HEK293 (cell line): ENCODE measurements at regions not wholly inside any gene's neighbourhood (a gene's known extent, or its start where the extent isn't known, plus 50 kb on each side); places are given as distances from the start of the nearest gene placed in this dataset.

Experiments
- CTCF ChIA-PET: fragments of 350-600 bp; formaldehyde crosslinking; extraction: SDS; loops from one replicate; lab custom pipeline; 2021; ENCODE audit warnings: antibody characterized with exemption; lab: Yijun Ruan, JAX
- POLR2A ChIA-PET: fragments of 300-600 bp; formaldehyde crosslinking; extraction: SDS; loops from one replicate; lab custom pipeline; 2020; ENCODE audit warnings: antibody characterized with exemption, inconsistent platforms; lab: Yijun Ruan, JAX
- H3K27ac ChIP-seq: fragments of 200-500 bp; sonication (Bioruptor generic); 2 replicates; pipeline ENCODE4 v1.5.1; 2014; ENCODE audit warnings: low read depth, low read length, control low read depth, inconsistent platforms; ENCODE audit errors: extremely low read depth
- H3K36me3 ChIP-seq, 2 experiments: fragments of 200-500 bp in 1 of 2; sonication (Bioruptor generic) in 1 of 2; 1 replicate in 1 of 2; 2 replicates in 1 of 2; pipeline ENCODE4 v1.5.1; 2014 to 2017; ENCODE audit warnings: inconsistent platforms in 2 of 2, low read length in 2 of 2; ENCODE audit not compliant: control insufficient read depth in 2 of 2, insufficient read depth in 1 of 2
- H3K4me1 ChIP-seq: fragments of 200-500 bp; sonication (Bioruptor generic); 2 replicates; pipeline ENCODE4 v1.5.1; 2014; ENCODE audit warnings: mild to moderate bottlenecking, low read length, inconsistent platforms; ENCODE audit not compliant: control insufficient read depth, insufficient read depth
- H3K4me3 ChIP-seq: 2 replicates; pipeline ENCODE4 v1.5.1; 2011; ENCODE audit warnings: low read depth, mild to moderate bottlenecking, control low read depth, low read length, moderate library complexity
- H3K9me3 ChIP-seq: fragments of 200-500 bp; sonication (Bioruptor generic); 2 replicates; pipeline ENCODE4 v1.5.1; 2014; ENCODE audit warnings: low read depth, low read length, inconsistent platforms; ENCODE audit not compliant: control insufficient read depth, insufficient read depth
- ELK4 ChIP-seq: IDR thresholded peaks from 2 replicates; pipeline ENCODE4 v1.6.1; 2011; ENCODE audit warnings: mild to moderate bottlenecking, low read depth, low read length, borderline replicate concordance
- FEZF1 ChIP-seq: fragments of 450-650 bp; formaldehyde crosslinking; IDR thresholded peaks from 2 replicates; pipeline ENCODE4 v1.5.1; 2016; ENCODE audit warnings: missing biosample characterization, missing genetic modification characterization
- INSM2 ChIP-seq: fragments of 450-650 bp; formaldehyde crosslinking; IDR thresholded peaks from 2 replicates; pipeline ENCODE4 v1.5.1; 2016; ENCODE audit warnings: missing biosample characterization, missing genetic modification characterization
- ZBTB10 ChIP-seq: fragments of 450-650 bp; formaldehyde crosslinking; IDR thresholded peaks from 2 replicates; pipeline ENCODE4 v1.5.1; 2016; ENCODE audit warnings: missing biosample characterization, missing genetic modification characterization
- ZBTB11 ChIP-seq: fragments of 450-650 bp; formaldehyde crosslinking; conservative IDR thresholded peaks from 2 replicates; pipeline ENCODE4 v1.5.1; 2016; ENCODE audit warnings: low read depth, missing biosample characterization, missing genetic modification characterization
- ZBTB49 ChIP-seq: fragments of 450-650 bp; formaldehyde crosslinking; IDR thresholded peaks from 2 replicates; pipeline ENCODE4 v1.5.1; 2016; ENCODE audit warnings: missing biosample characterization, missing genetic modification characterization, low read depth
- ZFP3 ChIP-seq: fragments of 450-650 bp; formaldehyde crosslinking; IDR thresholded peaks from 2 replicates; pipeline ENCODE4 v1.5.1; 2016; ENCODE audit warnings: low read depth, missing biosample characterization, missing genetic modification characterization
- ZNF121 ChIP-seq: fragments of 450-650 bp; formaldehyde crosslinking; IDR thresholded peaks from 2 replicates; pipeline ENCODE4 v1.5.1; 2016; ENCODE audit warnings: missing biosample characterization, missing genetic modification characterization
- ZNF18 ChIP-seq: fragments of 450-650 bp; formaldehyde crosslinking; IDR thresholded peaks from 2 replicates; pipeline ENCODE4 v1.5.1; 2016; ENCODE audit warnings: missing biosample characterization, missing genetic modification characterization
- ZNF223 ChIP-seq: fragments of 450-650 bp; formaldehyde crosslinking; IDR thresholded peaks from 2 replicates; pipeline ENCODE4 v1.5.1; 2016; ENCODE audit warnings: missing biosample characterization, missing genetic modification characterization
- ZNF366 ChIP-seq: fragments of 450-650 bp; formaldehyde crosslinking; conservative IDR thresholded peaks from 2 replicates; pipeline ENCODE4 v1.5.1; 2016; ENCODE audit warnings: missing biosample characterization, missing genetic modification characterization
- ZNF391 ChIP-seq: fragments of 450-650 bp; formaldehyde crosslinking; IDR thresholded peaks from 2 replicates; pipeline ENCODE4 v1.5.1; 2016; ENCODE audit warnings: low read depth, missing biosample characterization, missing genetic modification characterization, borderline replicate concordance
- ZNF404 ChIP-seq: fragments of 450-650 bp; formaldehyde crosslinking; IDR thresholded peaks from 2 replicates; pipeline ENCODE4 v1.5.1; 2017; ENCODE audit warnings: missing biosample characterization, missing genetic modification characterization
- ZNF513 ChIP-seq: fragments of 450-650 bp; IDR thresholded peaks from 2 replicates; pipeline ENCODE4 v1.5.1; 2018; ENCODE audit warnings: missing biosample characterization, missing genetic modification characterization
- ZNF558 ChIP-seq: fragments of 450-650 bp; formaldehyde crosslinking; IDR thresholded peaks from 2 replicates; pipeline ENCODE4 v1.5.1; 2016; ENCODE audit warnings: missing biosample characterization, missing genetic modification characterization
- ZNF561 ChIP-seq: fragments of 450-650 bp; IDR thresholded peaks from 2 replicates; pipeline ENCODE4 v1.5.1; 2018; ENCODE audit warnings: missing biosample characterization, missing genetic modification characterization, borderline replicate concordance
- ZNF621 ChIP-seq: fragments of 450-650 bp; formaldehyde crosslinking; IDR thresholded peaks from 2 replicates; pipeline ENCODE4 v1.5.1; 2017; ENCODE audit warnings: missing biosample characterization, missing genetic modification characterization
- ZNF623 ChIP-seq: fragments of 450-650 bp; formaldehyde crosslinking; IDR thresholded peaks from 2 replicates; pipeline ENCODE4 v1.5.1; 2016; ENCODE audit warnings: missing biosample characterization, missing genetic modification characterization
- ZNF785 ChIP-seq: fragments of 450-650 bp; formaldehyde crosslinking; IDR thresholded peaks from 2 replicates; pipeline ENCODE4 v1.5.1; 2016; ENCODE audit warnings: missing biosample characterization, missing genetic modification characterization

- no peak for TF ChIP-seq ZBTB10 (tag by site-specific recombination)
- no peak for TF ChIP-seq ZNF785
Measured at GRCh38 chr5:40347981-40348725, 331.6 kb upstream of the PTGER4 start (continued).

- CTCF ChIA-PET = interaction anchor here (0.7 kb wide), 1 partner anchor 387 kb away, joined by 3 read pairs; no protein-coding TSS in a partner anchor
- H3K4me3 ChIP-seq = no peak overlapping the region
- no peak for TF ChIP-seq INSM2 (tag by site-specific recombination)
- TF ChIP-seq ZNF513 (tag by site-specific recombination) = no peak
- TF ChIP-seq ZNF561 (tag by site-specific recombination) = no peak
- TF ChIP-seq ZNF366 (tag by site-specific recombination) = no peak
- no peak for TF ChIP-seq ZNF558 (tag by site-specific recombination)
- no peak for TF ChIP-seq ELK4
- TF ChIP-seq ZFP3 (tag by site-specific recombination) = no peak
- TF ChIP-seq ZNF621 (tag by site-specific recombination) = no peak
- TF ChIP-seq ZBTB11 (tag by site-specific recombination) = no peak
- no peak for TF ChIP-seq ZNF404 (tag by site-specific recombination)
- no peak for TF ChIP-seq FEZF1 (tag by site-specific recombination)
- TF ChIP-seq ZNF223 (tag by site-specific recombination) = no peak
- no peak for TF ChIP-seq ZNF18 (tag by site-specific recombination)
- no peak for TF ChIP-seq ZNF391
- TF ChIP-seq ZNF121 (tag by site-specific recombination) = no peak
- no peak for TF ChIP-seq ZBTB49 (tag by site-specific recombination)
- no peak for TF ChIP-seq ZNF785
- no peak for TF ChIP-seq ZNF623
Measured at GRCh38 chr5:40346901-40347300, 332.8 kb upstream of the PTGER4 start.

More at GRCh38 chr5:40346901-40347300, 332.8 kb upstream of the PTGER4 start:
- Histone ChIP-seq H3K4me1 (no peaks in the 10 kb centered on the region), H3K36me3 (no peaks in the 10 kb centered on the region), H3K27ac (no peak overlapping the region), H3K9me3 (no peaks in the 10 kb centered on the region)
- POLR2A ChIA-PET = no interaction called here
